AG09309 (cell line): ENCODE measurements at regions not wholly inside any gene's neighbourhood (a gene's known extent, or its start where the extent isn't known, plus 50 kb on each side); places are given as distances from the start of the nearest gene placed in this dataset.
A peak's percentile ranks its signal among the peaks of the same experiment; 100 is the strongest.

ENCODE experiments used
- DNase-seq: peaks from one replicate; pipeline ENCODE4 v3.0.0-alpha.2; 2010; ENCODE audit warnings: low read depth
- H3K4me3 ChIP-seq: 2 replicates; pipeline ENCODE4 v1.5.1; 2011; ENCODE audit warnings: mild to moderate bottlenecking, low read depth, low read length, moderate library complexity; ENCODE audit not compliant: control insufficient read depth
- CTCF ChIP-seq: IDR thresholded peaks from 2 replicates; pipeline ENCODE4 v1.5.1; 2011; ENCODE audit warnings: mild to moderate bottlenecking, low read depth, low read length, inconsistent platforms; ENCODE audit not compliant: insufficient read depth, control insufficient read depth; ENCODE audit errors: missing control alignments

GRCh38 chr2:195407783-195408182 lies 249.2 kb upstream of the SLC39A10 start:
- peak; percentile 11 for DNase-seq
- H3K4me3 ChIP-seq: no peak overlapping the region

GRCh38 chr2:195406886-195407603 lies 250.0 kb upstream of the SLC39A10 start:
- no peak overlapping the region for H3K4me3 ChIP-seq
- no peak for TF ChIP-seq CTCF
- DNase-seq: no peak

More at GRCh38 chr2:195407783-195408182, 249.2 kb upstream of the SLC39A10 start:
- TF ChIP-seq CTCF: no peak

- no peak for TF ChIP-seq CTCF
- no peak overlapping the region for H3K4me3 ChIP-seq
- no peak for DNase-seq
Measured at GRCh38 chr2:195404651-195405050, 252.4 kb upstream of the SLC39A10 start.

- no peak for TF ChIP-seq CTCF
- no peak overlapping the region for H3K4me3 ChIP-seq
- DNase-seq: no peak
Measured at GRCh38 chr2:195396479-195396878, 260.5 kb upstream of the SLC39A10 start.

GRCh38 chr2:195395362-195395761 lies 261.7 kb upstream of the SLC39A10 start:
- H3K4me3 ChIP-seq: no peak overlapping the region
- no peak for TF ChIP-seq CTCF
- peak; percentile 34 for DNase-seq

GRCh38 chr2:195392446-195393336 lies 264.3 kb upstream of the SLC39A10 start:
- no peak for TF ChIP-seq CTCF
- no peak for DNase-seq
- no peak overlapping the region for H3K4me3 ChIP-seq
